ENCODE measurements at regions not wholly inside any gene's neighbourhood (a gene's known extent, or its start where the extent isn't known, plus 50 kb on each side); places are given as distances from the start of the nearest gene placed in this dataset.
"Not testable (repeated sequence)": the region's sequence is repeated elsewhere in the genome, so short reads cannot be mapped to it uniquely, and the experiment has no call there.

DNA sequence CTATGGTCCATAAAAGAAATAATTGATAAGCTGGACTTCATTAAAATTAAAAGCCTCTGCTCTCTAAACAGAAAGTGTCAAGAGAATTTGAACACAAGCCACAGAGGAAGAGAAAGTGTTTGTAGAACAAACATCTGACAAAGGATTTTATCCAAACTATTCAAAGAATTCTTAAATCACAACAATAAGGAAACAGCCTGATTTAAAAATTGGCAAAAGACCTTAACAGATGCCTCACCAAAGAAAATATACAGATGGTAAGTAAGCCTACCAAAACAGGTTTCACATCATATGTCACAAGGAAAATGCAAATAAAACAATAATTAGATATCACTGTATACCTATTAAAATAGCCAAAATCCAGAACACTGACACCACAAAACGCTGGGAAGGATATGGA, 612.0 kb downstream of the TTLL7 start:
- TF ChIP-seq, protein P1, sequence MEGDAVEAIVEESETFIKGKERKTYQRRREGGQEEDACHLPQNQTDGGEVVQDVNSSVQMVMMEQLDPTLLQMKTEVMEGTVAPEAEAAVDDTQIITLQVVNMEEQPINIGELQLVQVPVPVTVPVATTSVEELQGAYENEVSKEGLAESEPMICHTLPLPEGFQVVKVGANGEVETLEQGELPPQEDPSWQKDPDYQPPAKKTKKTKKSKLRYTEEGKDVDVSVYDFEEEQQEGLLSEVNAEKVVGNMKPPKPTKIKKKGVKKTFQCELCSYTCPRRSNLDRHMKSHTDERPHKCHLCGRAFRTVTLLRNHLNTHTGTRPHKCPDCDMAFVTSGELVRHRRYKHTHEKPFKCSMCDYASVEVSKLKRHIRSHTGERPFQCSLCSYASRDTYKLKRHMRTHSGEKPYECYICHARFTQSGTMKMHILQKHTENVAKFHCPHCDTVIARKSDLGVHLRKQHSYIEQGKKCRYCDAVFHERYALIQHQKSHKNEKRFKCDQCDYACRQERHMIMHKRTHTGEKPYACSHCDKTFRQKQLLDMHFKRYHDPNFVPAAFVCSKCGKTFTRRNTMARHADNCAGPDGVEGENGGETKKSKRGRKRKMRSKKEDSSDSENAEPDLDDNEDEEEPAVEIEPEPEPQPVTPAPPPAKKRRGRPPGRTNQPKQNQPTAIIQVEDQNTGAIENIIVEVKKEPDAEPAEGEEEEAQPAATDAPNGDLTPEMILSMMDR (conservative IDR thresholded peaks at IDR 0.05; ENCODE audit: low read depth, low read length), result not testable (repeated sequence)
- TF ChIP-seq EZH2 (IDR thresholded peaks at IDR 0.05; ENCODE audit: borderline replicate concordance, low read depth, low read length, poor library complexity, severe bottlenecking), result not testable (repeated sequence)

Measured in A673 (cell line).